GM12878 (cell line): ENCODE measurements at regions not wholly inside any gene's neighbourhood (a gene's known extent, or its start where the extent isn't known, plus 50 kb on each side); places are given as distances from the start of the nearest gene placed in this dataset.

ENCODE experiments used
- ASH2L ChIP-seq: fragments of 300-600, 200-600 bp; sonication (generic); IDR thresholded peaks from 2 replicates; pipeline ENCODE4 v1.6.1; 2017; ENCODE audit warnings: low read depth, mild to moderate bottlenecking, borderline replicate concordance
- CBX3 ChIP-seq: fragments of 200-600 bp; sonication (generic); IDR thresholded peaks from 2 replicates; pipeline ENCODE4 v1.6.1; 2016; ENCODE audit warnings: low read depth, borderline replicate concordance
- CEBPZ ChIP-seq: fragments of 150-350 bp; IDR thresholded peaks from 2 replicates; pipeline ENCODE4 v1.6.1; 2016; ENCODE audit warnings: low read depth, low read length
- CHD1 ChIP-seq: IDR thresholded peaks from 2 replicates; pipeline ENCODE4 v1.6.1; 2012; ENCODE audit warnings: low read depth, low read length, improper control_type of control experiment
- CHD4 ChIP-seq: fragments of 200-600 bp; sonication (generic); IDR thresholded peaks from 2 replicates; pipeline ENCODE4 v1.6.1; 2016; ENCODE audit warnings: mild to moderate bottlenecking
- CREB1 ChIP-seq: IDR thresholded peaks from 2 replicates; pipeline ENCODE4 v1.6.1; 2012; ENCODE audit warnings: low read depth, mild to moderate bottlenecking, inconsistent platforms
- ETV6 ChIP-seq, 2 experiments: fragments of 450-650 bp in 1 of 2; IDR thresholded peaks in 1 of 2; conservative IDR thresholded peaks in 1 of 2; 2 replicates each; pipeline ENCODE4 v1.6.1; 2014; ENCODE audit warnings: antibody characterized with exemption in 1 of 2, borderline replicate concordance in 1 of 2, low read depth in 1 of 2, mild to moderate bottlenecking in 1 of 2, moderate library complexity in 1 of 2
- IKZF1 ChIP-seq: fragments of 450-650 bp; conservative IDR thresholded peaks from 2 replicates; pipeline ENCODE4 v1.6.1; 2017; ENCODE audit warnings: antibody characterized with exemption, mild to moderate bottlenecking
- NFIC ChIP-seq: IDR thresholded peaks from 2 replicates; pipeline ENCODE4 v1.6.1; 2012; ENCODE audit warnings: low read depth, mild to moderate bottlenecking, inconsistent platforms, low read length, moderate library complexity
- NFYA ChIP-seq: IDR thresholded peaks from 2 replicates; pipeline ENCODE4 v1.6.1; 2011; ENCODE audit warnings: low read depth, mild to moderate bottlenecking, low read length, improper control_type of control experiment, borderline replicate concordance
- NR2C1 ChIP-seq: fragments of 450-650 bp; IDR thresholded peaks from 2 replicates; pipeline ENCODE4 v1.6.1; 2017; ENCODE audit warnings: antibody characterized with exemption, mild to moderate bottlenecking, moderate library complexity
- POLR2AphosphoS2 ChIP-seq: IDR thresholded peaks from 2 replicates; pipeline ENCODE4 v1.6.1; 2011; ENCODE audit warnings: low read depth, mild to moderate bottlenecking, low read length, improper control_type of control experiment, moderate library complexity
- POLR2AphosphoS5 ChIP-seq: IDR thresholded peaks from 2 replicates; pipeline ENCODE4 v1.6.1; 2011; ENCODE audit warnings: mild to moderate bottlenecking, low read length, inconsistent platforms
- RAD21 ChIP-seq: IDR thresholded peaks from 2 replicates; pipeline ENCODE4 v1.6.1; 2011; ENCODE audit warnings: mild to moderate bottlenecking, low read depth, low read length, moderate library complexity; ENCODE audit not compliant: insufficient read depth
- RBBP5 ChIP-seq: fragments of 200-600 bp; sonication (generic); conservative IDR thresholded peaks from 2 replicates; pipeline ENCODE4 v1.6.1; 2016
- SIN3A ChIP-seq: IDR thresholded peaks from 2 replicates; pipeline ENCODE4 v1.6.1; 2012; ENCODE audit warnings: low read depth, low read length, improper control_type of control experiment
- SREBF1 ChIP-seq: IDR thresholded peaks from 2 replicates; pipeline ENCODE4 v1.6.1; 2012; ENCODE audit warnings: mild to moderate bottlenecking, low read length
- STAT3 ChIP-seq: IDR thresholded peaks from 2 replicates; pipeline ENCODE4 v1.6.1; 2011; ENCODE audit warnings: low read depth, low read length, improper control_type of control experiment
- SUZ12 ChIP-seq: fragments of 200-600 bp; sonication (generic); IDR thresholded peaks from one replicate; pipeline ENCODE4 v1.6.1; 2018; ENCODE audit warnings: antibody characterized with exemption, mild to moderate bottlenecking; ENCODE audit not compliant: unreplicated experiment
- TBL1XR1 ChIP-seq: IDR thresholded peaks from 2 replicates; pipeline ENCODE4 v1.6.1; 2012; ENCODE audit warnings: low read depth, low read length, improper control_type of control experiment
- ZNF207 ChIP-seq: fragments of 450-650 bp; IDR thresholded peaks from 2 replicates; pipeline ENCODE4 v1.6.1; 2014; ENCODE audit warnings: antibody characterized with exemption, mild to moderate bottlenecking, borderline replicate concordance
- ZNF274 ChIP-seq: IDR thresholded peaks from one replicate; pipeline ENCODE4 v1.8.0; 2011; ENCODE audit not compliant: insufficient read length, insufficient read depth
- ZNF622 ChIP-seq: fragments of 450-650 bp; IDR thresholded peaks from 2 replicates; pipeline ENCODE4 v1.6.1; 2017; ENCODE audit warnings: mild to moderate bottlenecking, inconsistent platforms
- TF ChIP-seq, protein P1 (sequence below): fragments of 450-650 bp; IDR thresholded peaks from 2 replicates; pipeline ENCODE4 v1.6.1; 2016; ENCODE audit warnings: mild to moderate bottlenecking, moderate library complexity, borderline replicate concordance
- TF ChIP-seq, protein P2 (sequence below): IDR thresholded peaks from 2 replicates; pipeline ENCODE4 v1.6.1; 2012; ENCODE audit warnings: low read depth, low read length, improper control_type of control experiment

DNA sequence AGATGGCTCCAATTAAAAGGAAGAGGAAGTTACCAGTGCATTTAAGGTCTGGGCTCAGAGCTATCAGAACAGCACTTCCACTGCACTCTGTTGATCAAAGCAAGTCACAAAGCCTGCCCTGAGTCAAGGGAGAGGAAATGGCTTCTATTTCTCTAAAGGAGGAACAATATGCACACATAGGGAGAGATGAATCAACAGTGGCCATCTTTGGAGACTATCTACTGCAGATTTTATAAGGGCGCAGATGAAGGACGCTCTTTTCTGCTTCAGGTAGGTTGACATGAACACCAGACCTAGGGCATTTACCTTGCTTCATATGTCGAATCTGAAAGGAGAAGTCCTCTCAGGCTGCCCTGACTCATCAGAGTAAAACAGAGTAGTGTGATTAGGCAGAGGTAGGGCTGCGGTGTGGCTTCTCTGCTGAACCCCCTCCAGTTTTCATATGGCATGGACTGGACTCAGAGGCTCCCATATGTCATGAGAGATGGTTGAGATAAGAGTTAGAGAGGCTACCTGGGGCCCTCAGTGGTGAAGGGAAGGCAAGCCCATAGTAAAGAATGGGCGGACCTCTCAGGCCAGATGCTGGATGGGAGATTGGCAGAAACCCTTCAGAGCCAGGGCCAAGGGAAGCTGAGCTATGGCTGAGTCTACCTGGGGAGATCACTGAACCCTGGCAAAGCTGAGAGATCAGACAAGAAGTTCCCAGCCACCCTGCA lies 84.4 kb downstream of the ARF6 start (continued):
- no peak for TF ChIP-seq ZNF274
- TF ChIP-seq, protein P1, sequence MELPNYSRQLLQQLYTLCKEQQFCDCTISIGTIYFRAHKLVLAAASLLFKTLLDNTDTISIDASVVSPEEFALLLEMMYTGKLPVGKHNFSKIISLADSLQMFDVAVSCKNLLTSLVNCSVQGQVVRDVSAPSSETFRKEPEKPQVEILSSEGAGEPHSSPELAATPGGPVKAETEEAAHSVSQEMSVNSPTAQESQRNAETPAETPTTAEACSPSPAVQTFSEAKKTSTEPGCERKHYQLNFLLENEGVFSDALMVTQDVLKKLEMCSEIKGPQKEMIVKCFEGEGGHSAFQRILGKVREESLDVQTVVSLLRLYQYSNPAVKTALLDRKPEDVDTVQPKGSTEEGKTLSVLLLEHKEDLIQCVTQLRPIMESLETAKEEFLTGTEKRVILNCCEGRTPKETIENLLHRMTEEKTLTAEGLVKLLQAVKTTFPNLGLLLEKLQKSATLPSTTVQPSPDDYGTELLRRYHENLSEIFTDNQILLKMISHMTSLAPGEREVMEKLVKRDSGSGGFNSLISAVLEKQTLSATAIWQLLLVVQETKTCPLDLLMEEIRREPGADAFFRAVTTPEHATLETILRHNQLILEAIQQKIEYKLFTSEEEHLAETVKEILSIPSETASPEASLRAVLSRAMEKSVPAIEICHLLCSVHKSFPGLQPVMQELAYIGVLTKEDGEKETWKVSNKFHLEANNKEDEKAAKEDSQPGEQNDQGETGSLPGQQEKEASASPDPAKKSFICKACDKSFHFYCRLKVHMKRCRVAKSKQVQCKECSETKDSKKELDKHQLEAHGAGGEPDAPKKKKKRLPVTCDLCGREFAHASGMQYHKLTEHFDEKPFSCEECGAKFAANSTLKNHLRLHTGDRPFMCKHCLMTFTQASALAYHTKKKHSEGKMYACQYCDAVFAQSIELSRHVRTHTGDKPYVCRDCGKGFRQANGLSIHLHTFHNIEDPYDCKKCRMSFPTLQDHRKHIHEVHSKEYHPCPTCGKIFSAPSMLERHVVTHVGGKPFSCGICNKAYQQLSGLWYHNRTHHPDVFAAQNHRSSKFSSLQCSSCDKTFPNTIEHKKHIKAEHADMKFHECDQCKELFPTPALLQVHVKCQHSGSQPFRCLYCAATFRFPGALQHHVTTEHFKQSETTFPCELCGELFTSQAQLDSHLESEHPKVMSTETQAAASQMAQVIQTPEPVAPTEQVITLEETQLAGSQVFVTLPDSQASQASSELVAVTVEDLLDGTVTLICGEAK, result no peak
- peak; percentile 33; the same call in 1 of the 2 replicates for TF ChIP-seq NFIC
- TF ChIP-seq RAD21, result 0 out of 2 replicates have a peak, but pooled peaks have one; percentile 7
- no peak; the same call in 1 of the 2 replicates for TF ChIP-seq POLR2AphosphoS5
- 0 out of 2 replicates have a peak, but pooled peaks have one; percentile 27 for TF ChIP-seq CREB1
- TF ChIP-seq CEBPZ, result no peak
- TF ChIP-seq NFYA, result no peak
- no peak for TF ChIP-seq CHD4
- TF ChIP-seq ETV6 (conservative IDR thresholded peaks at IDR 0.05 in 1 of 2, IDR thresholded peaks at IDR 0.05 in 1 of 2; ENCODE audit: borderline replicate concordance in 1 of 2, low read depth in 1 of 2), result peak in 1 of 2 experiments; percentile 27; a peak in 1 of 4 replicates
- TF ChIP-seq CBX3, result no peak
- TF ChIP-seq SIN3A, result no peak
- TF ChIP-seq NR2C1, result no peak
- no peak for TF ChIP-seq ASH2L
- no peak for TF ChIP-seq CHD1
- TF ChIP-seq ZNF207, result 0 out of 2 replicates have a peak, but pooled peaks have one; percentile 24
- no peak for TF ChIP-seq TBL1XR1
- TF ChIP-seq, protein P2, sequence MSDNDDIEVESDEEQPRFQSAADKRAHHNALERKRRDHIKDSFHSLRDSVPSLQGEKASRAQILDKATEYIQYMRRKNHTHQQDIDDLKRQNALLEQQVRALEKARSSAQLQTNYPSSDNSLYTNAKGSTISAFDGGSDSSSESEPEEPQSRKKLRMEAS, result no peak
- TF ChIP-seq STAT3, result no peak
- TF ChIP-seq RBBP5, result no peak
- TF ChIP-seq ZNF622, result no peak
- no peak for TF ChIP-seq IKZF1
- TF ChIP-seq SUZ12, result no peak
- TF ChIP-seq POLR2AphosphoS2, result no peak
- TF ChIP-seq SREBF1, result no peak
